NK-92 treated with Interleukin-12 subunit alpha and Interleukin-12 subunit beta, amount 100 ng/mL, for 24 hours (cell line): ENCODE measurements at regions not wholly inside any gene's neighbourhood (a gene's known extent, or its start where the extent isn't known, plus 50 kb on each side); places are given as distances from the start of the nearest gene placed in this dataset.
"Not testable (repeated sequence)": the region's sequence is repeated elsewhere in the genome, so short reads cannot be mapped to it uniquely, and the experiment has no call there.

Experiments used
- DNase-seq: peaks from one replicate; lab custom pipeline; 2025; lab: John Stamatoyannopoulos, UW

DNA sequence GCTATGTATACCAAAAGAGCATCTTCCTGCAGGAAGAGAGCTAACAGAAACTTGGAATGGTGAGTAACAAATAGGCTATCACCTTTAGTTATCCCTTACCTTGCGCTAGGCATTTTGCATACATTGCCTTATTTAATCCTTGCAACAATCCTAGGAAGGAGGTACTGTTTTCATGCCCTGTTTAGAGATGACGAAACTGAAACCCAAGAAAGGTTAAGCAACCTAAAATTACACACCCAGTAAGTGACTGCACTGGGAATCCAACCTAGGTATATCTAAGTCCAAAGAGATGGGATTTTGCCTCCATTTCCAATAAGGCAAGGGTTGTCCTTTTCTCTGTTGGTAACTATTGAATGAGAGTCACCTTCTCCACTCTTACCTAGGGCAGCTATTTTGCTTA lies 144.5 kb downstream of the TM2D1 start:
- no peak for DNase-seq

DNA sequence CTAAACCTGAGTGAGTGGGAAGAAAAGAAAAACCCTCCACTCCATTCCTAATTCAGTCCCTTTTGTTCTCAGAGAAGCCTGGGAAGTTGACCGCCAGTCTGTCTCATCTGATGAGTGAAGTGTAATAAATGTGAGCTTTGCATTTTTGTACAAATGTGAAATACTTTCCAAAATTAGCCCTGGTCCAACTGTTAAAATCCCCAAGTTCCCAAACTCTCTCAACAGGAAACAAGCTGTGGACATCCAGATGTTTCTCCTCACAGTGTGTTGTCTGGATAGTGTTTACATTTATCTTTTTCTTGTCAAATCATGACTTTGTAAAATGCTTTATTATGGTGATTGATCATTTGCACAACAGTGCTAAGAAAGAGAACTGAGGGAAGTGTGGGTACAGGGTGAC lies 145.1 kb downstream of the TM2D1 start:
- no peak for DNase-seq

DNA sequence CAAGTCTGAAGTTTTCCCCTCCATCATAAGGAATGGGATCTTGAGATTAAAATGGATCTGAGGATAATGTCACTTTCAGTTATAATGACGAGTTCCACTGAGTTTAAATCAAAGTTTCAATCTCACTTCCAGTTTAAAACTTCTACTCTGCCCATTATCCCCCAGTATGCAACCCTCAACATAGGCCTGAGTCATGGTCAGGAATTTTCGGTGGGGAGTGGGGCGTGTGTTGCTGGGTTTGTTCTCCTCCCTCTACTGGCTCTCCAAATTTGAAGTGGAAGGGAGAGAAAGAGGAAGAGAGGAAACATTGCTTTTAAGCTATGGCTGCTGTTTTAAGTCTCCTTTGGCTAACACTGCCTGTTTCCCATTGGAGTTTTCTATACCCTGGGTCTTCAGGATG lies 152.9 kb downstream of the TM2D1 start:
- DNase-seq = no peak

DNA sequence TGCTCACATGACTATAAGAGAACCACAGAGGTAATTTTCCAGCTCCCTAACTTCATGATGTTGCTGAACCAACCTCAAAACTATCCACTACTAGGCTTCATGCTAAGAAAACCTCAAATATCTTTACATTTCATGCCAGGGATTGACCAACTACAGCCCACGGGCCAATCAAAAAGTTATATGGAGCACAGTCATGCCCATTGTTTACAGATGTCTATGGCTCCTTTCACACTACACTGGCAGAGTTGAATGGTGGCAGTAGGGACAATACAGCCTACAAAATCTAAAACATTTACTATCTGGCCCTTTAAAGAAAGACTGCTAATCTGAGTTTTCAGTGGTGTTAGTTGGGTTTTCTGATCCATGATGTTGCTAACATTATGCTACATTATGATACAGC lies 154.8 kb downstream of the TM2D1 start:
- DNase-seq = no peak

DNA sequence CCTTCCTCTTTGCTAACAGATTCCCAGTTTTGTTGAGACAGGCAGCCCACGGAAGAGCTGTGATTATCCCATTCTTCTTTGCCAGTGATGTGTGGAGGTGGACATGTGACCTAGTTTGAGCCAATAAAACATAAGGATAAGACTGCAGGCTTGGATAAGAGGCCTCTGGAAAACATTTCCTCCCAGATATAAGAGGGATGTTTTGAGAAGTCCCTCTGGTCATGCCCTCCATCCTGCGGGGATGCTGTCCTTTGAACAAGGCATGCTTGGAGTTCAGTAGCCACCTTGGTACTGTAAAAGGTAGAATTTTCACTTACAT lies 155.7 kb downstream of the TM2D1 start:
- DNase-seq = no peak

DNA sequence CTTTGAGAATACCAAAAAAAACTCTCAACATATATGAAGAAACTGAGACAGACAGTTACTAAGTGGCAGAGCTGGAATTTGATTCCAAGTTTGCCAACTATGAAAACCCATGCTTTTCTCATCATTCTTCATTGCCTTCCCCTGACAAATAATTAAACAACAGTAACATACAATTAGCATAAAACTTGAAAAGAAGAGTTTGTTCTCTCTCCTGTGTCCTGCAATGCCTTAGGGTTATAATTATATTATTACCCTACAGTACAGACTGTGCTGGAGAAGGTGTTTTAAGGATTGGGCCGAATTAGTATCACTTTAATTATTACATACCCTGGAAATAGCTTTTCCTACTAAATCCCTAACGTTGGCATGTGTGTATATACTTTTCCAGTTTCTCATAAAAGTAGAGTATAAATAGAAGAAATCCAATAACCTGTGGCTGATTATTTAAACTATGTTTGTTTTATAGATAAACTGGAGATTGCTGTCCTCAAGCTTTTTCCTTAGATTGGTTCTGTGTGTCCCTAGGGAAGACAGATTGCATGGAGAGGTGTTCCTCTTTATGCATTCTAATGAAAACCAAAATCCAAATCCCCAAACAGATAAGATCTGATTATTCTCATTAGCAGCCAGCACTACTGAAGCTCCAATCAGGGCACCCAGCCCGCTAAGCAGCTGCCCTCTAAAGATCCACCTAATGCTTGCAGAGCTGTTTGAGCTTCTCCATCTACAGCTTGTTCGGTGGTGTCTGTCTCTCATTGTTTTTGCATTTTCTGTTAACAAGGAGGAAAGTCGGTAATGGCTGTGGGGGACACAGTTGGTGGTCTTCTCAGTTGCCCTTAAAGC lies 156.3 kb downstream of the TM2D1 start:
- DNase-seq = no peak

DNA sequence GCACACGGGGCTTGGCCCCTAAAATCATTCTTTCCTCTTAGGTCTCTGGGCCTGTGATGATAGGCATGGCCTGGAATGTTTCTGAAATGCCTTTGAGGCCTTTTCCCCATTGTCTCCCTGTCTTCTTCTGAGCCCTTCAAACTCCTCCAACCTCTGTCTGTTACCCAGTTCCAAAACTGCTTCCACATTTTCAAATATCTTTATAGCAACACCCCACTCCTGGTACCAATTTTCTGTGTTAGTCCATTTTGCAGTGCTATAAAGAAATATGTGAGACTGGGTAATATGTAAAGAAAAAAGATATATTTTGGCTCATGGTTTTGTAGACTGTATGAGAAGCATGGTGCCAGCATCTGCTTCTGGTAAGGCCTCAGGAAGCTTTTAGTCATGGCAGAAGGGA lies 158.8 kb downstream of the TM2D1 start:
- no peak for DNase-seq

DNA sequence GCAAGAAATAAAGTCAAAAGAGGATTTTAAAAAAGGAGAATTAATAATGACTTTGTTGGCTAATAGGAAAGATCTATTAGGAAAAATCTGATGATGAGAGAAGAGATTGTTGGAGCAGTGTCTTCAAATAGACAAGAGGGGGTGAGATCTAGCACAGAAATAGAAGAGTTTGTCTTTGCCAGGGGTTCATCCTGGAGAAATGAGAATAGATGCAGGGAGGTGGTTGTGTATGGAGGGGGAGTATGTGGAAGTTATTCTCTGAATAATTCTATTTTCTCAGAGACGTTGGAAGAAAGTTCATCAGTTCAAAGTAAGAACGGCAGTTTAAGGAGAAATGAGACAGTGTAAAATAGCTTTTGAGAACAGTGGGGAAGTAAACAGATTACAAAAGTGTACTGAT lies 161.3 kb downstream of the TM2D1 start:
- no peak for DNase-seq

DNA sequence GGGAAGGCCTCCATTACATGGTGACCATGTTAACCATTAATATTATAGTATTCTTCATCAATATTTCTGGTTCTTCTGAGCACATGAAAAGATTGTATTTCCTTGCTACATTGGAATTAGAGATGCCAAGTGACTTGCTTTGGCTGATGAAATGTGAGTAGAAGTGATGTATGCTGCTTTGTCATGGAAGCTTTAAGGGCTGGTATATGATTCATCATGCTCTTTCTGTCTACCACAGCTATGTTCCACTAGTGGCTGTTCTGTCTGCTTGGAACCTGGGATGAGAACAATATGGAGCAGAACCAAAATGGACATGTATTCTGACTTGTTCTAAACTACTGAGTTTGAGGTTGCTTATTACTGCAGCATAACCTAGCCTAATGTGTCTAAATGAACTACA lies 163.3 kb downstream of the TM2D1 start:
- no peak for DNase-seq

DNA sequence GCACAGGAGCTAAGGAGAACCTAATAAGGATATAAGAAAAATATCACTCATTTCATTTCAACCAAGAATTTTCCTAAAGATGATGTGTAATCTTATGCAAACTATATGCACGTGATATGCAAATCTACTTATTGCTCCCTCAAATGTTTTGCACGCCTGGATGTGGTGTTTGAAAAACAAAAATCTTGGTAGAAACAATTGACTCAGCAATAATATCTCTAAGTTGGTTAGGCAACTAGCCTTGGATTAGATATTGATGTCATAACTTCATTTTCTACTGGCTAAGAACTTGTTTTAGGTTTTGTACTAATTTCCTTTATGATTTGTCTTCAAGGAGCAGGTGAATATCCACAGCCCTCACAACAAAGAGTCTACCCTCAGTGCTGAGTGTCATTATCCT lies 164.6 kb downstream of the TM2D1 start:
- no peak for DNase-seq

DNA sequence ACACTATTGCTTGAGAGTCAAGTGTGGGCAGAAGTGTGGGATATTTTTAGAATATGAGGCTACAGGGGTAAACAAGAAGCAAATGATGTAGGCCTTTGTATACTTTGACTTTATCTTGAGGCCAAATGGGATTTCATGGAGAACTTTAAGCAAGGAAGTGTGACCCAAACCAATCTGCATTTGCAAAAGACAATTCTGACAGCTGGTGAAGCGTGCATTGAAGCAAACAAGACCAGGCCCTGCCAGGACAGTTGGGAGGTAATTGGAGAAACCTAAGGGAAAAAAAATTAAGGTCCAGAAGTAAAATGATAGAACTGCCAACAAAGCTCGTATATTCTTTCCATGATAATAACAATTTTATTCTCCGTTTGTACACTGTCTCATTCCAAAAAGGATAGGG lies 168.3 kb downstream of the TM2D1 start:
- no peak for DNase-seq

DNA sequence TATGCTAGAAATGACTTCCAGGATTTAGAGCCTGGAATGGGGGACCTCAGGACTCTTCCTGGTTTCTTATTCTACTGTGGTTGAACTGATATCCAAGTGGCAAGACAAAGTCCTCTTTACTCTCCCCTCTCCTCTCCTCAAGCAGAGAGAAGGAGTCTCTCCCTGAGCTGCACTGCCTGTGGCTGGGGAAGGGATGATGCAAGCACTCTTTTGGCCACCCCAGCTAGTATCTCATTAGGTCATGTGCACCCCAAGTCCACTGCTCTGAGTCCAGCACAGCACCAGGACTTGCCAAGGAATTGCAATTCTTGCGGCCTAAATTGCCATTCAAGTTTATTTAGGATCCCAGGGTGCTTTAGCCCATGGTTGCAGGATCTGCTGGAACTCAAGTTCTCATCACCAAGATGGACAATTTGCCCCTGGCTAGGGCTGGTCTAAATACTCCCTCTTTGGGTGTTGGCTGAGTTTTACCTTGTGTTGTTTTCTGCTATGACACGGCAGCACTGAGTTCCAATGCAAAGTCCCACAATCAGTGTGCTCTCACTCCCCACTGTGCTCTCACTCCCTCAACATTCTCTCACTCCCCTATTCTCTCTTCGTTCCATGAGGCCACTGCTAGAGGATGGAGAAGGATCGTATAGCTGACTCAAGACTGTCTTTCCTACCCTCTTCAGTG lies 172.2 kb downstream of the TM2D1 start:
- no peak for DNase-seq

DNA sequence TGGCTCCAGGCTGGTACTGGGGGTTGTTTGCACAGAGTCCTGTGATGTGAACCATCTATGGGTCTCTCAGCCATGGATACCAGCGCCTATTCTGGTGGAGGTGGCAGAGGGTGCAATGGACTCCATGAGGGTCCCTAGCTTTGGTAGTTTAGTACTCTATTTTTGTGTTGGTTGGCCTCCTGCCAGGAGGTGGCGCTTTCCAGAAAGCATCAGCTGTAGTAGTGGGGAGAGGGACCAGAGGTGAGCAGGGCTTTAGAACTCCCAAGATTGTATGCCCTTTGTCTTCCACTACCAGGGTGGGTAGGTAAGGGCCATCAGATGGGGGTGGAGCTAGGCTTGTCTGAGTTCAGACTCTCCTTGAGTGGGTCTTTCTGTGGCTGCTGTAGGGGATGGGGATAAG lies 177.6 kb downstream of the TM2D1 start:
- not testable (repeated sequence) for DNase-seq

DNA sequence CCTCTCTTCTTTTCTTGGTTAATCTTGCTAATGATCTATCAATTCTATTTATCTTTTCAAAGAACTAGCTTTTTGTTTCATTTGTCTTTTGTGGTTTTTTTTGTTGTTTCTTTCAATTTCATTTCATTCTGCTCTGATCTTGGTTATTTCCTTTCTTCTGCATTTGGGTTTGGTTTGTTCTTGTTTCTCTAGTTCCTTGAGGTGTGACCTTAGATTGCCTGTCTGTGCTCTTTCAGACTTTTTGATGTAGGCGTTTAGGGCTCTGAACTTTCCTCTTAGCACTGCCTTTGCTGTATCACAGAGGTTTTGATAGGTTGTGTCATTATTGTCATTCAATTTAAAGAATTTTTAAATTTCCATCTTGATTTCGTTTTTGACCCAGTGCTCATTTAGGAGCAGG lies 180.1 kb downstream of the TM2D1 start:
- DNase-seq = not testable (repeated sequence)

DNA sequence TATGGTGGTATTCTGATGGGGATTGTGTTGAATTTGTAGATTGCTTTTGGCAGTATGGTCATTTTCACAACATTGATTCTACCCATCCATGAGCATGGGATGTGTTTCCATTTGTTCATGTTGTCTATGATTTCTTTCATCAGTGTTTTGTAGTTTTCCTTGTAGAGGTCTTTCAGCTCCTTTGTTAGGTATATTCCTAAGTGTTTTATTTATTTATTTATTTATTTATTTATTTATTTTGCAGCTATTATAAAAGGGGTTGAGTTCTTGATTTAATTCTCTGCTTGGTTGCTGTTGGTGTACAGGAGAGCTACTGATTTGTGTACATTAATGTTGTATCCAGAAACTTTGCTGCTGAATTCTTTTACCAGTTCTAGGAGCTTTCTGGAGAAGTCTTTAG lies 181.4 kb downstream of the TM2D1 start:
- not testable (repeated sequence) for DNase-seq

DNA sequence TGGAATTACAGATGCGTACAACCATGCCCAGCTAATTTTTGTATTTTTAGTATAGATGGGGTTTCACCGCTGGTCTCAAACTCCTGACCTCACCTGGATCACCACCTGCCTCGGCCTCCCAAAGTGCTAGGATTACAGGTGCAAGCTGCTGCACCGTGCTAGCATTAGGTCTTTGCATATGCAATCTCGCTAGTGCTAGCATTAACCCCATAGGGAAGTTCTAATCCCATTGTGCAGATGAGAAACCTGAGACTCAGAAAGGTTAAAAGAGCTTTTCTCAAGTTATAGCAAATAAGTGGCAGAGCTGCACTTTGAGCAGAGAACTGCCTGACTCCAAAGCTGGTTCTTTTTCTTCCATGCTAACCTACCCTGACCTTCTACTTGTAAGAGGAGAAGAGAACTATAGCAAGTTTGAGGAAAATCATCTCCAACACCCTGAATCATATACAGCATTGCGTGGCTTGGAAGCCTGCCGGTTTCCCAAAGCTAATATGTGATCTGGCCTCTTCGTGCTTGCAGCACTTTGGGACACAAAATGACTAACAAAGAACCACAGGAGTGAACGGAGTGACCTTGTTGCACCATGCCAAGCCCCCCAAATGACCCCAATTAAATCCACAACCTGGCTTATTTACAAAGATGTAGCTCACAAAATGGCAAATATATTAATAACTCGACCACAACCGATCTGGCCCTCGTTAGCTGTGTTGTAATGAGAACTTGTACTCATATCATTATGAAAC lies 185.1 kb downstream of the TM2D1 start:
- DNase-seq = no peak

DNA sequence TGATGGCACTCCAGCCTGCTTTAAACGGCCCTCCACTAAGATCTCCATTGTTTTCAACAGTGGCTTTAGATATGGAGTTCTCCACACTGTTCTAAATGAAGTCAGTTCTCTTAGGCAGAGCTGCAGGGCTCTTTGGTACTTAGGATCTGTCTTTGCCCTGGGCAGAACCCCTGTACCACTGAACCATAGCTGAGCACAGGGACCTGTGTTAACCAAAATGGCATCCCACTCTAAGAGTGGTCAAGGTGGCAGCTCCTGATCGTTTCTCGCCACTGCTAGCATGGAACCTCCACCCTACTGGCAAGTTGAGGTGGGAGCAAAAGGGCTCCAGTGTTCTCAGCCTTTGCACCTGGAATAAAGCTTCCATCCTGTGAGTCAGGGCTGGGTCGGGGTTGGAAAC lies 186.7 kb downstream of the TM2D1 start:
- no peak for DNase-seq

DNA sequence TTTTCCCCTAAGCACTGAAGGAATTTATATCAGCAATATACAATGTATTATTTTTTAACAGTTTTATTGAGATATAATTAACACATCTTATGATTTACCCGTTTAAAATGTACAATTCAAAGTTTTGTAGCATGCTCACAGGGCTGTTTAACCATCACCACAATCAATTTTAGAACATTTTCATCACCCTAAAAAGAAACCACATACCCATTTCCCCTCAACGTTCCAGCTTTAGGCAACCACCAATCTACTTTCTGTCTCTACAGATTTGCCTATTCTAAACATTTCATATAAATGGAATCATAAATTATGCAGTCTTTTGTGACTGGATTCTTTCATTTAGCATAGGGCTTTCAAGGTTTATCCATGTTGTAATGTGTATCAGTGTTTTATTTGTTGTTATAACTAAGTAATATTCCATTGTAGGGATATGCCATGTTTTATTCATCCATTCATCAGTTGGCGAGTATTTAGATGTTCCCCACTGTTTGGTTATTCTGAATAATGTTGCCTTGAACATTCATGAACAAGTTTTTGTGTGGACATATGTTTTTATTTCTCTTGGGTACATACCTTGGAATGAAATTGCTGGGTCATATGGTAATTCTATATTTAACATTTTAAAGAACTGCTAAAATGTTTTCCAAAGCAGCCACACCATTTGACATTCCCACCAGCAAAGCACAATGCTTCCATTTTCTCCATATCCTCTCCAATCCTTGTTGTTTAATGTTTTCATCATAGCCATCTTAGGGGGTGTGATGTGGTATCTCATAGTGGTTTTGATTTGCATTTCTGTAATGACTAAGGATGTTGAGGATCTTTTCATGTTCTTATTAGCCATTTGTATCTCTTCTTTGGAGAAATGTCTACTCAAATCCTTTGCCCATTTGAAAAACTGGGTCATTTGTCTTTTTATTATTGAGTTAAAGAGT lies 188.5 kb downstream of the TM2D1 start:
- DNase-seq = no peak

DNA sequence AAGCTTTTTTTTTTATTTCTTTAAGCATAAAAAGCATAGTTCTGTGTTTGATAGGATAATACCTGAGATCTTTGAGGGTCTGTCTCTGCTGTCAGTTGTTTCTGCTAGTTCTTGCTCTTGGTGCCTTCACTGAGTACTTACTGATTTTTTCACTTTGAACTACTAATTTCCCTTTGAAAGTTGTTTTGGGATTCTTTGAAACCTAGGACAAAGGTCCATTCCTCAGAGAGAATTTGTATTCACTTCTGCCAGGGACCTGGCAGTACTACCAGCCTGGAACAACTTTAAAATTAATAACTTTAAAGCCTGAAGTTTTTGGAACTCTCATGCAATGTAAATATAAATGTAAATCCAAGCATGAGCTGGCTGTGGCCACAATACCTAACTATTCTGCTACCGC lies 190.1 kb downstream of the TM2D1 start:
- DNase-seq = no peak

DNA sequence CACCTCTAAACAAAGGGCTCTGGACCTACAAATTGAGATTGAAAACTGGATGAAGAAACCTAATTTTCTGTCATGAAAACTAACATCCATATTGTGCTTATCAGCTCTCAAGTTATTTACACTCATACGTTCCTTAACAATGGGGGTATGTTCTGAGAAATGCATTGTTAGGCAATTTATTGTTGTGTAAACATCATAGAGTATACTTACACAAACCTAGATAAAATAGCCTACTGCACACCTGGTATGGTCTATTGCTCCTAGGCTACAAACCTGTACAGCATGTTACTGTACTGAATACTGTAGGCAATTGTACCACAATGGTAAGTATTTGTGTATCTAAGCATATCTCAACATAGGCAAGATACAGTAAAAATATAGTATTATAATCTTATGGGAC lies 191.4 kb downstream of the TM2D1 start:
- DNase-seq = no peak

DNA sequence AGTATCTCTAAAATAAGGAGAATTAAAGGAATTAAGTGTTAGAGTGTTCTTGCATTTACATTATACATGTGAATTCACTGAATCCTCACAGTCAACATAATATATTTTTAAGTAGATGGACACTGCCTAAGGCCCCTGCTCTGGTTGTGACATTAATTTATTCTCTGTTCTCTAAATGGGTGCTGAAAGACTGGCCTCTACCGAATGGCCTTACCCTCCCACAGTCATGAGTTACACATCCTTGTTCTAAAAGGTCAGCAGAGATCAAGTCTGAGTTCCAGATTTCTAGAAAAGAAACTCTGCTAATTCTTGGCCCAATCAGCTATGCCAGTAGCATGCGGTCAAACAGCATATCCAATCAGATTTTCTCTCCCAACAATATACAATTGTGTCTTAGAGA lies 193.2 kb downstream of the TM2D1 start:
- DNase-seq = no peak
